ENCODE measurements at regions not wholly inside any gene's neighbourhood (a gene's known extent, or its start where the extent isn't known, plus 50 kb on each side); places are given as distances from the start of the nearest gene placed in this dataset.
"Not testable (repeated sequence)": the region's sequence is repeated elsewhere in the genome, so short reads cannot be mapped to it uniquely, and the experiment has no call there.

GRCh38 chr1:10922315-10923060, 90.0 kb upstream of the TARDBP start:
- in situ Hi-C loops (cut with HindIII; ENCODE audit: low pct_unique_long_range_greater_than_20kb, low sequenced_read_pairs); DNase-seq (ENCODE audit: low read depth): not testable (repeated sequence)

- no peak for DNase-seq (ENCODE audit: low read depth)
- in situ Hi-C loops (cut with HindIII; ENCODE audit: low pct_unique_long_range_greater_than_20kb, low sequenced_read_pairs) = no loop called here
These were observed 88.4 kb upstream of the TARDBP start for GRCh38 chr1:10924030-10924429.

GRCh38 chr1:10928654-10929053, 83.8 kb upstream of the TARDBP start:
- in situ Hi-C loops (cut with HindIII; ENCODE audit: low pct_unique_long_range_greater_than_20kb, low sequenced_read_pairs) = no loop called here
- DNase-seq (ENCODE audit: low read depth) = no peak

- in situ Hi-C loops (cut with HindIII; ENCODE audit: low pct_unique_long_range_greater_than_20kb, low sequenced_read_pairs) = no loop called here
- DNase-seq (ENCODE audit: low read depth) = no peak
These were observed 80.4 kb upstream of the TARDBP start for GRCh38 chr1:10932088-10932487.

- DNase-seq (ENCODE audit: low read depth) = no peak
- in situ Hi-C loops (cut with HindIII; ENCODE audit: low pct_unique_long_range_greater_than_20kb, low sequenced_read_pairs) = no loop called here
These were observed 78.2 kb upstream of the TARDBP start for GRCh38 chr1:10934150-10934818.

GRCh38 chr1:10935246-10935645, 77.2 kb upstream of the TARDBP start:
- no peak for DNase-seq (ENCODE audit: low read depth)
- in situ Hi-C loops (cut with HindIII; ENCODE audit: low pct_unique_long_range_greater_than_20kb, low sequenced_read_pairs) = no loop called here

GRCh38 chr1:10935724-10936123, 76.7 kb upstream of the TARDBP start:
- in situ Hi-C loops (cut with HindIII; ENCODE audit: low pct_unique_long_range_greater_than_20kb, low sequenced_read_pairs) = no loop called here
- DNase-seq (ENCODE audit: low read depth) = no peak

GRCh38 chr1:10936998-10937901, 75.2 kb upstream of the TARDBP start:
- in situ Hi-C loops (cut with HindIII; ENCODE audit: low pct_unique_long_range_greater_than_20kb, low sequenced_read_pairs) = no loop called here
- no peak for DNase-seq (ENCODE audit: low read depth)

GRCh38 chr1:10938741-10939417, 73.6 kb upstream of the TARDBP start:
- DNase-seq (ENCODE audit: low read depth) = no peak
- in situ Hi-C loops (cut with HindIII; ENCODE audit: low pct_unique_long_range_greater_than_20kb, low sequenced_read_pairs) = no loop called here

GRCh38 chr1:10939654-10940450, 72.6 kb upstream of the TARDBP start:
- no peak for DNase-seq (ENCODE audit: low read depth)
- in situ Hi-C loops (cut with HindIII; ENCODE audit: low pct_unique_long_range_greater_than_20kb, low sequenced_read_pairs) = no loop called here

GRCh38 chr1:10940451-10940804, 72.0 kb upstream of the TARDBP start:
- DNase-seq (ENCODE audit: low read depth) = no peak
- in situ Hi-C loops (cut with HindIII; ENCODE audit: low pct_unique_long_range_greater_than_20kb, low sequenced_read_pairs) = no loop called here

- no peak for DNase-seq (ENCODE audit: low read depth)
- in situ Hi-C loops (cut with HindIII; ENCODE audit: low pct_unique_long_range_greater_than_20kb, low sequenced_read_pairs) = no loop called here
These were observed 71.6 kb upstream of the TARDBP start for GRCh38 chr1:10940838-10941237.

GRCh38 chr1:10941891-10942541, 70.4 kb upstream of the TARDBP start:
- in situ Hi-C loops (cut with HindIII; ENCODE audit: low pct_unique_long_range_greater_than_20kb, low sequenced_read_pairs) = no loop called here

GRCh38 chr1:10942542-10942912, 69.9 kb upstream of the TARDBP start:
- in situ Hi-C loops (cut with HindIII; ENCODE audit: low pct_unique_long_range_greater_than_20kb, low sequenced_read_pairs) = no loop called here
- DNase-seq (ENCODE audit: low read depth) = no peak

More at GRCh38 chr1:10941891-10942541, 70.4 kb upstream of the TARDBP start:
- peak; percentile 27 for DNase-seq (ENCODE audit: low read depth)

GRCh38 chr1:10943041-10943440, 69.4 kb upstream of the TARDBP start:
- no peak for DNase-seq (ENCODE audit: low read depth)
- in situ Hi-C loops (cut with HindIII; ENCODE audit: low pct_unique_long_range_greater_than_20kb, low sequenced_read_pairs) = no loop called here

- DNase-seq (ENCODE audit: low read depth) = no peak
- in situ Hi-C loops (cut with HindIII; ENCODE audit: low pct_unique_long_range_greater_than_20kb, low sequenced_read_pairs) = no loop called here
These were observed 68.3 kb upstream of the TARDBP start for GRCh38 chr1:10943991-10944730.

GRCh38 chr1:10945991-10946509, 66.4 kb upstream of the TARDBP start:
- DNase-seq (ENCODE audit: low read depth) = no peak
- in situ Hi-C loops (cut with HindIII; ENCODE audit: low pct_unique_long_range_greater_than_20kb, low sequenced_read_pairs) = no loop called here

Data from Caki2 (cell line).